GM18499 (cell line): ENCODE measurements at regions not wholly inside any gene's neighbourhood (a gene's known extent, or its start where the extent isn't known, plus 50 kb on each side); places are given as distances from the start of the nearest gene placed in this dataset.
"Not testable (repeated sequence)": the region's sequence is repeated elsewhere in the genome, so short reads cannot be mapped to it uniquely, and the experiment has no call there.

ENCODE experiments used
- ATAC-seq: cut with Tn5 transposase; IDR thresholded peaks from one replicate; pipeline ENCODE4 v1.9.1; 2021; ENCODE audit warnings: moderate number of reproducible peaks; ENCODE audit not compliant: insufficient read depth, unreplicated experiment

- no peak for ATAC-seq
Measured at GRCh38 chr5:82594097-82594496, 315.9 kb upstream of the RPS23 start.

DNA sequence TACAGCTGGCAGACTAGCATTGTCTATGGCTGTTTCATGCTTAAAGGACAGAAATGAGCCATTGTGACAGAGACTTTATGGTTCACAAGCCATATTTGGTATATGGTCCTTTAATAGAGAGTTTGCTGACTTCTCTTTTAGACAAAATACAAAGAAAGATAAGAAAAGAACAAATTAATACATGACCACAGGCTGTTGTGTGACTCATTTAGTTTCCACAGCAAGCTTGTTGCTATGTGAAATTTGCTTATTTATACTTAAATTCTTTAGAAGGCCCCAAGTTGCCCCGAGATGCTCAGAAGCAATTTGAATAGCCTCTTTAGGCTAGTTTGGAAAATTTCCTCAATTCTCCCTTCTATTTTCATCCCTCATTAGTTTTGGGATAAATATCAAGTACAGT, 315.3 kb upstream of the RPS23 start:
- no peak for ATAC-seq

DNA sequence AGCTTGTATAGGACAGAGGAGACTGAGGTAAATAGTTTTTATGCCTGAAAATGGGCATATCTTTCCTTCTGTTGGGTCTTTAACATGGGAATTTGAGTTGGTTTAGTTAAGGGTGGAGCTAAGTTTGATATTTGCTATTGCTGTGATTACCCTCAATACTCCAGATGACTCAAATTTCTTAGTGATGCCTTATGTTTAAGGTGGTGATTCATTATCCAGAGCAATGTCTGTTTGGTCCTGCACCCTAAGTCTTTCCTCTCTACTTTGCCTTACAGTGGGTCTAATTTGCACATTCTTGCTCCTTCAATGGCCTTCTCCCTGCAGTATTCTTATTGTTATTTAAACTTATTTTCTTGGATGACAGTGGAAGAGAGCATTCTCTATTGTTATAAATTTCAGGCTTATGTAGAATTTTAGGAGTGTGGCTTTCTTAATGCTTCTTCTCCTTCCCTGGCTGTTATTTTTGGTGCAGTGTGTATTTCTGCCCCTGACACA, 312.9 kb upstream of the RPS23 start:
- no peak for ATAC-seq

GRCh38 chr5:82590112-82590511, 312.0 kb upstream of the RPS23 start:
- ATAC-seq = no peak

- no peak for ATAC-seq
Measured at GRCh38 chr5:82586661-82587310, 308.6 kb upstream of the RPS23 start.

GRCh38 chr5:82586181-82586580, 308.0 kb upstream of the RPS23 start:
- no peak for ATAC-seq

GRCh38 chr5:82584631-82585030, 306.5 kb upstream of the RPS23 start:
- ATAC-seq = no peak

GRCh38 chr5:82583331-82583730, 305.2 kb upstream of the RPS23 start:
- not testable (repeated sequence) for ATAC-seq

GRCh38 chr5:82564963-82565362, 286.8 kb upstream of the RPS23 start:
- ATAC-seq = no peak

- ATAC-seq = no peak
Measured at GRCh38 chr5:82563745-82564144, 285.6 kb upstream of the RPS23 start.

DNA sequence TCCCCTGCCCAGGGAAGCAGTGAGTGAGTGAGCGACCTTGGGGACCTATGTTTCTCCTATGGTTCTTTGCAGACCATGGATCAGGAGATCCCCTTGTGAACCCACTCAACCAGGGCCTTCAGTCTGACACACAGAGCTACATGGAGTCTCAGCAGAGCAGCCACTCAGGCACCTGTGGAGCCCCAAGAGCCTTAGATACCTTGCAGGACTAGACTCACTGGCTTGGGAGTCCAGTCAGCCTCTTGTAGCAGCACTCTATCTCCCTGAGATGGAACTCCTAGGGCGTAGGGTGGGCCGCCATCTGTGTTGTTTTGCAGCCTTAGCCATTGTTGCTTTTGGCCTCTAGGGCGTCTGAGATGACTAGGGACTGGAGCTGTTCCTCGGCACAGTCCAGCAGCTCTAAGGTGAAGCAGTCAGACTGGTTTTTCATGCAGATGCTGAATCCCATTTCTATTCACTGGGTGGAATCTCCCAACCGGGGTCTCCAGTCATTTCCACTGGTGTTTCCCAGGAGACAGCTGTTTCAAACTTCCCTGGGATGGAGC, 284.6 kb upstream of the RPS23 start:
- ATAC-seq = no peak

DNA sequence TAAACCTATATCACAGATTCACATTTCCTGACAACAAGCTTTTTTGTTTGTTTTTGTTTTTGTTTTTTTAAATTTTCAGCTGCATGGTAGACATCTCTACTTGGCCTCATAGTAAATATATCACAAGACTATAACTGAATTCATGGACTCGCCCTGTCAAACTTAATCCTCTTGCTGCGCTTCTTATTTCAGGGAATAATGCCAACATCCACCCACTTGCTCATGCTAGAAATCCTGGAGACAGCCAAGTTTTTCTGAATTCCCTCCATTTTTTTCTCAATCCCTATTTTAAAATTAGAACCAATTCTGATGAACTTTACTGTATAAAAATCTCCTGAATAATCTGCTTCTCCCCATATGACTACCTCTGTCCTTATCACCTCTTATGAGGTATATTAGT, 283.6 kb upstream of the RPS23 start:
- ATAC-seq = no peak

- ATAC-seq = no peak
Measured at GRCh38 chr5:82560969-82561368, 282.8 kb upstream of the RPS23 start.

DNA sequence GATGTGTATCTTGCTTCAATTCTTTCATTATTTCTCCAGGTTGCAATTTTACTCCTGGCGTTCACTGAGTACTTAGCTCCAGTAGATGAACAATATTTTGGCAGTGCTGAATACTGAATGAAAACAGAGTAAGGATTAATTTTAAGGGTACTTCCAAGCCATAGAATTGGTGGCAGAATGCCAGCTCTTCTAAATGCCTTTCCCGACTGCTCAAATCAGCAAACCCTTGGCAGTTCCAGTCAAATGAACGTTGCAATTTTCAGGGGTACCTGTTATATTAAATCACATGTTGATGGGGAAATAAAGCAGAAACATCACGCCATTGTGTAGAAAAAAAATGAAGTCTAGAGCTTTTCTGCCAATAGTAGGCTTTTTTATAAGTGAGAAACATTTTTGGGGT, 282.4 kb upstream of the RPS23 start:
- ATAC-seq = no peak

DNA sequence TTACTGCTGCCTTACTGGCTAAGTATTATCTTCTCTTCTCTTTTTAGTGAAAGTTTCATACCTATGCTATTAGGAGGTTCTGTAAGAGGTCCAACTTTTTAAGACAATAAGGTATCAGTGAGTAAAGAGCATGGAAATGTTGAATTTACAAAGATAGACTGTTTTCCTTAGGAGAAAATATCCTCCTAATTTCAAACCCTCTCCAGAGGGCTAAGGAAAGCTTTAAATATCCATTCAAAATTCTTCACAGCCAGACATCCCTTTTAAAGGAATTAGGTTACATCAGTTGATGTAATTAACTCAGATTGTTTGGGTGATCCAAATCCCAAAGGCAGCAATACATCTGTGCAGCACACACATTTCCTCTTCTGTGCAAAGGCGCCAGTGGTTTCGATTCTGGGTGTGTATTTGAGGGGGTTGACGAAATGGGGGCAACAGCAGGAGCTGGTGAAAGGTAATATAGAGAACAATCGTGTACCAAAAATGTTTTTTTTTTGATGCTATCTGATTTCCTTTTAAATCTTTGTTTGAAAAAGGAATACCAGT, 273.8 kb upstream of the RPS23 start:
- ATAC-seq = no peak

- ATAC-seq = no peak
Measured at GRCh38 chr5:82551192-82551591, 273.0 kb upstream of the RPS23 start.

DNA sequence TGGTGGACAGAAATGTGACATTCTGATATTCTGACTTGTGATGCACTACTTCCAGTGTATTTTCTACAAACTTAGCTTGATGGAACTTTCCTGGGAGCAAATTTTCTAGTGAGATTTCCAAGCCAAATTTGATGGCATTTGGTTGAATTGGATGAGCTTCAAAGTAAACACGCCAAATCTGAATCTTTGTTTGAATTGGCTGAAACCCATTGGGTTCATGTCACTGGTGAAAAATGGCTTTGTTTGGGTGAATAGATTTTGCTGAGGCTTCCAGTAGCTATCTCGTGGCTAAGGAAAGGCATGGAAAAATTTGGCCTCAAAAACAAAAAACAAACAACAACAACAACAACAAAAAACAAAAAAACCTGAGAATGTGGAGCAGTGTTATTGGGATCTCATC, 271.1 kb upstream of the RPS23 start:
- no peak for ATAC-seq

GRCh38 chr5:82544004-82544403, 265.9 kb upstream of the RPS23 start:
- ATAC-seq = no peak

DNA sequence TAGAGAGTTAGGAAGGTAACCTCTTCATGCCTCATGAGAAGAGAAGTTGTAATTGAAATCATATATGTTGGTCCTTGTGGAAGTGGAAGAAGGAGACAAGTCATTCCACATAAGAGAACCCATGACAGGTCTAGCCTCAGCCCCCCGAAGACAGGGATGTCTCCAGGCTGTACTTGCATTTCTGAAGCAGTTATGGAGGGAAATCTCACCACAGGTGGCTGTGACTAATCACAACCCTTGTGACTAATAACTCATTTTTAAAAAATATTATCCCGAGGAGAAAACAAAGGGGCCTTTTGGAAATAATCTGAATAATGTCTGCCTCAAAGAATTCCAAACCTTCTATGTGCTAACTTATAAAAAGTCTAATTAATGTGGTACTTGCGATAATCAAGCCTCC, 262.1 kb upstream of the RPS23 start:
- ATAC-seq = no peak

- no peak for ATAC-seq
Measured at GRCh38 chr5:82538339-82539034, 260.3 kb upstream of the RPS23 start.

GRCh38 chr5:82537687-82538306, 259.6 kb upstream of the RPS23 start:
- no peak for ATAC-seq
